GM20000 (cell line): ENCODE measurements at regions not wholly inside any gene's neighbourhood (a gene's known extent, or its start where the extent isn't known, plus 50 kb on each side); places are given as distances from the start of the nearest gene placed in this dataset.

Experiments used
- DNase-seq: peaks from one replicate; pipeline ENCODE4 v3.0.0; 2012; ENCODE audit warnings: low spot score
- TF ChIP-seq, protein P1 (sequence below): IDR thresholded peaks from 2 replicates; pipeline ENCODE4 v1.5.1; 2012; ENCODE audit warnings: mild to moderate bottlenecking, control low read depth; ENCODE audit errors: extremely low read depth, missing control alignments

DNA sequence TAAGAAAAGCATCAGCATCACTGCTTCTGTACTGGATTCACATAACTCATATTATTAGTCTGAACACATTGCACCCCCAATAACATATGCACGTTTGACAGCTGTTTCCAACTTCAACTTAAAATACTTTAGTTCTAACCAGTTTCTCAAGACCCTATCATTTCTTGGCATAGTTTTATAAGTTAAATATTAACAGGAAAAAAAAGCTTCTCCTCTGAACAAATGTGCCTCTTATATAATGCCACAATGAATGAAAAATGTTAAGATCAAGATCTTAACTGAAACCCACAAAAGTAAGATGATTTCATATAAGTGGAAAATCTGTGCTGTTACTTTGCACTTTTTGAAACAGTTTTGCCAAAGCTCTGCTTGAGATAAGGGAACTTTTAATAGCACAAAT is 652.8 kb upstream of the FAM241A start:
- TF ChIP-seq, protein P1, sequence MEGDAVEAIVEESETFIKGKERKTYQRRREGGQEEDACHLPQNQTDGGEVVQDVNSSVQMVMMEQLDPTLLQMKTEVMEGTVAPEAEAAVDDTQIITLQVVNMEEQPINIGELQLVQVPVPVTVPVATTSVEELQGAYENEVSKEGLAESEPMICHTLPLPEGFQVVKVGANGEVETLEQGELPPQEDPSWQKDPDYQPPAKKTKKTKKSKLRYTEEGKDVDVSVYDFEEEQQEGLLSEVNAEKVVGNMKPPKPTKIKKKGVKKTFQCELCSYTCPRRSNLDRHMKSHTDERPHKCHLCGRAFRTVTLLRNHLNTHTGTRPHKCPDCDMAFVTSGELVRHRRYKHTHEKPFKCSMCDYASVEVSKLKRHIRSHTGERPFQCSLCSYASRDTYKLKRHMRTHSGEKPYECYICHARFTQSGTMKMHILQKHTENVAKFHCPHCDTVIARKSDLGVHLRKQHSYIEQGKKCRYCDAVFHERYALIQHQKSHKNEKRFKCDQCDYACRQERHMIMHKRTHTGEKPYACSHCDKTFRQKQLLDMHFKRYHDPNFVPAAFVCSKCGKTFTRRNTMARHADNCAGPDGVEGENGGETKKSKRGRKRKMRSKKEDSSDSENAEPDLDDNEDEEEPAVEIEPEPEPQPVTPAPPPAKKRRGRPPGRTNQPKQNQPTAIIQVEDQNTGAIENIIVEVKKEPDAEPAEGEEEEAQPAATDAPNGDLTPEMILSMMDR: no peak
- DNase-seq: no peak

DNA sequence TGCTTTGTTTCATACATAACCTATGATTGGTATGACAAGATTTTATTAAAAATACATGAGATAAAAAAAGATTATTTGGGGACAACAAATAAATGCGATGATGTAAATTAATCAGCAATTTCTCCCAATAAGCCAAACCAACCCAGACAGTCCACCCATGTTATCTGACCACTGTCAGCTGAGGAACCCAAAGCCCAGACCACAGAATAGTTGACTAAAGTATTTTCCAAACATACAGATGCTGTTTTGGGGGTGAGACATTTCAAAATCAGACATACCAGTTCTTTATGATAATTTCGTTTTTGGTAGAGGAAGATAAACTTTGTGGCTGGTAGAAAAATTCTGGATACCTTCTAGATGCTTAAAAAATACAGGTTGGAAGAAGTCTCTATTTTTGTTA is 650.8 kb upstream of the FAM241A start:
- TF ChIP-seq, protein P1: no peak
- no peak for DNase-seq

DNA sequence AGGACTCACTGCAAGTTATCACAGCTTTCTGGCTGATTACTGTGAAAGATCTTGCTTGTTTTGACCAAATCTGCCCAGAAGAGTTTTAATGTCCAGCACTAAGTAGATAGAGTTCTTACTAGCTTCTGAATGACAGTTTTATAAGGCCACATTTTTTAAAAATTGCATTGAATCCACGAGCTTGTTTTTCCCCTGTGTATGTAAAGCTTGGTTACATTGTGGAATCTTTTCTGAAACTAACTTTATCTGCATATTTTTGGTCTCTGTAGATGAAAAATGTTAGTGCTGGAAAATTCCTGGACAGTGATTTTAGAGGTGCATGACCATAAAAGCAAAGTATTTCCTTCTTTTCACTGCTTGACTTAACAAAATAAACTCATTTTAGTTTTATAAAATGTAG is 650.3 kb upstream of the FAM241A start:
- TF ChIP-seq, protein P1: no peak
- no peak for DNase-seq

DNA sequence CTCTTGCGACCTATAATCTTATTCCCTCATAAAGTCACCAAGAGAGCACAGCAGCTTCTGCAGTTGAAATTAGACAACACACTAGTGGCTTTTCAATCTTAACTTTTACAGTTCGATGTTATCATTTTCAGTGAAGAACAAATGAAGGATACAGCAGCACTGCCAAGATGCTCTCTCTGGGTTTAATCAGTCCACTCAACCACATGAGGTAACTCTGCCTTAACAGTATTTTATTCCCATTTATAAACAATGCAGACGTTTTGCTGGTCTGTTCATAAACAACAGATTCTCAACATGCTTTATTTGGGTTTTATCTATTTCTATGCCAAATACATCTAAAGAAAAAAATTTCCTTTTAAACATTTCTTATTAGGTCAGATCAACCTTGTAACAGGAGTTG is 646.0 kb upstream of the FAM241A start:
- no peak for DNase-seq
- TF ChIP-seq, protein P1: no peak

DNA sequence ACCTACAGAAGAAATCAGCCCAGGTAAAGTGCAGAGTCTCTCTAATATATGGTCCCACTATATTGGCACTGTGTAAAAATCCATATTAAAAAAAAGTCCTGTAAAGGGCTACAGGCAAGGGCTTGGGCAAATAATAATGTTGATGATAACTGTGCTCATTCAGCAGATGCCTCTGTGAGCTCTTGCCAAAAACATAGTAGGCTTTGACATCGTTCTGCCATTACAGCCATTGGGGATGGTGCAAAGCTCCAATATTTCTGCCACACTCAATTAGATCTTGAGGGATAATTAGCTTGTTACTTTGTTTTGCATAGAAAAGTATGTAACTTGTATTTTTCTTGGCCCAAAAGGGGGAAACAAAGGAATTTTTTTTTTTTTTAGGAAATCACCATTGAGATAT is 645.5 kb upstream of the FAM241A start:
- TF ChIP-seq, protein P1: no peak

DNA sequence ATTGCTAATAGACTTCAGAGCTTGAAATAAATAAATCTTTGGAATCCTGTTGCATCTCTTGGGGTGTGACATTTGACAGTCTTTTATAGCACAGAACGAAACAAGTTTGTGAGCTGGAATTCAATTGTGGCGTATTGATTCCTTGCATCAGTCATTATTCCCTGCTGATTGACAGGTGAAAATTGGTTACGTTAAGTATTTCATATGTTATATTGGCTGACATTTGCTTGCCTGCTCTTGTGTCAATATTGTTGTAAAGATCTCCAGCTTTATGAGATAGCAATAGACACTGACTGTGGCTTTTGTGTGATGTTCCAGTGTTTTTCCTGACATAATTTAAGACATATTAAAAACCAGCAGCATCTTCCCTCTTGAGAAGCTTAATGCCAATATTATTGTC is 644.4 kb upstream of the FAM241A start:
- TF ChIP-seq, protein P1: no peak

More for the DNA sequence above, 645.5 kb upstream of the FAM241A start:
- DNase-seq: no peak

DNA sequence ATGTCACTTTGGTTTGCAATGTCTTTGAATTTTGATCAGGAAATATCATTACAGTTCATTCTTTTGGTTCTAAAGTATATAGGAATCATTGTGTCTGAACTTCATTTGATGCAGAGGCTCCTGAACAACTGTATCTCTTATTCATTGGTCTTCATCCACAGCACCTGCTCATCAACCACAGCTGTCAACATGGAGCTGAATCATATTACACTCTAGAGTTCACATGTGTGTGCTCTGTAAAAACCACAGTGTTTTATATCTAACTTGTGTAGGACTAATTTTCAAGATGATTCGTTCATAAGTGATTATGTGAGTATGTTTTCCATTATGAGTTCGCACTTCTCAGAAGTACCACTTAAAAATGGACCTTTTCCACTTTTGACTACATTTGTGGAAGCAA is 643.3 kb upstream of the FAM241A start:
- TF ChIP-seq, protein P1: no peak
- DNase-seq: no peak

More for the DNA sequence above, 644.4 kb upstream of the FAM241A start:
- DNase-seq: no peak
